OCI-LY7 (cell line): ENCODE measurements at regions not wholly inside any gene's neighbourhood (a gene's known extent, or its start where the extent isn't known, plus 50 kb on each side); places are given as distances from the start of the nearest gene placed in this dataset.

Experiments used
- BruUV-seq: library from RNA; stranded (reverse); fragments of 400-500 nt; replicated peaks from 2 replicates; lab custom pipeline; 2021; lab: Mats Ljungman, UMichigan
- CTCF ChIA-PET: fragments of 300-600 bp; sonication (Branson Sonifier 250); formaldehyde crosslinking; loops from one replicate; lab custom pipeline; 2022; ENCODE audit warnings: antibody characterized with exemption; ENCODE audit not compliant: unreplicated experiment; lab: Charles Lee
- POLR2A ChIA-PET: fragments of 300-600 bp; sonication (Branson Sonifier 250); formaldehyde crosslinking; loops from one replicate; lab custom pipeline; 2022; ENCODE audit warnings: antibody characterized with exemption; lab: Charles Lee
- DNase-seq: peaks from one replicate; pipeline ENCODE4 v3.0.0-alpha.2; 2015; ENCODE audit warnings: low spot score
- H2AFZ ChIP-seq: fragments of 200-600 bp; sonication (generic), shearing (Covaris generic); 2 replicates; pipeline ENCODE4 v1.6.1; 2014; ENCODE audit warnings: mild to moderate bottlenecking, antibody characterized with exemption, low read length, moderate library complexity
- H3K27ac ChIP-seq: fragments of 200-600 bp; sonication (generic); 2 replicates; pipeline ENCODE4 v1.5.1; 2014; ENCODE audit warnings: mixed run types, low read depth, mild to moderate bottlenecking, moderate library complexity, low read length, inconsistent platforms; ENCODE audit not compliant: poor library complexity, severe bottlenecking
- H3K36me3 ChIP-seq: fragments of 200-600 bp; sonication (generic); 2 replicates; pipeline ENCODE4 v1.6.1; 2014; ENCODE audit warnings: mild to moderate bottlenecking, antibody characterized with exemption, low read length, moderate library complexity, mixed read lengths; ENCODE audit not compliant: insufficient read depth
- H3K4me1 ChIP-seq: fragments of 200-600 bp; sonication (generic); 2 replicates; pipeline ENCODE4 v1.5.1; 2014; ENCODE audit warnings: mild to moderate bottlenecking, low read length; ENCODE audit not compliant: insufficient read depth, poor library complexity, severe bottlenecking
- H3K4me2 ChIP-seq: fragments of 200-600 bp; sonication (generic); 2 replicates; pipeline ENCODE4 v1.6.1; 2014; ENCODE audit warnings: mild to moderate bottlenecking, low read length
- H3K4me3 ChIP-seq: fragments of 200-600 bp; sonication (generic); 2 replicates; pipeline ENCODE4 v1.5.1; 2014; ENCODE audit warnings: mild to moderate bottlenecking, low read depth, low read length; ENCODE audit not compliant: poor library complexity, severe bottlenecking
- H3K79me2 ChIP-seq: fragments of 200-600 bp; sonication (generic); 2 replicates; pipeline ENCODE4 v1.6.1; 2016; ENCODE audit warnings: low read depth, mild to moderate bottlenecking, low read length, moderate library complexity, mixed read lengths; ENCODE audit not compliant: insufficient read depth
- H3K9me2 ChIP-seq: fragments of 200-600 bp; sonication (generic); 2 replicates; pipeline ENCODE4 v1.6.1; 2016; ENCODE audit warnings: mild to moderate bottlenecking, low read length, mixed read lengths; ENCODE audit not compliant: insufficient read depth
- H3K9me3 ChIP-seq: fragments of 200-600 bp; sonication (generic); 2 replicates; pipeline ENCODE4 v1.6.1; 2014; ENCODE audit warnings: mild to moderate bottlenecking, mixed run types, low read length, mixed read lengths
- H4K20me1 ChIP-seq: fragments of 200-600 bp; sonication (generic); 2 replicates; pipeline ENCODE4 v1.6.1; 2014; ENCODE audit warnings: mild to moderate bottlenecking, antibody characterized with exemption, low read length, moderate library complexity, mixed read lengths; ENCODE audit not compliant: insufficient read depth
- CTCF ChIP-seq: fragments of 200-600 bp; sonication (generic); conservative IDR thresholded peaks from 2 replicates; pipeline ENCODE4 v1.5.1; 2014; ENCODE audit warnings: mild to moderate bottlenecking, antibody characterized with exemption, low read length, moderate library complexity, mixed read lengths
- EZH2phosphoT487 ChIP-seq: fragments of 200-600 bp; sonication (generic); IDR thresholded peaks from 2 replicates; pipeline ENCODE4 v1.6.1; 2018; ENCODE audit warnings: low read depth, borderline replicate concordance, mild to moderate bottlenecking, mixed run types, antibody characterized with exemption, low read length, moderate library complexity, mixed read lengths
- intact Hi-C: fragments of 100-400 bp; cut with micrococcal nuclease; formaldehyde crosslinking; loops from one replicate; pipeline ENCODE4 v1.10.0; 2022; ENCODE audit not compliant: unreplicated experiment

DNA sequence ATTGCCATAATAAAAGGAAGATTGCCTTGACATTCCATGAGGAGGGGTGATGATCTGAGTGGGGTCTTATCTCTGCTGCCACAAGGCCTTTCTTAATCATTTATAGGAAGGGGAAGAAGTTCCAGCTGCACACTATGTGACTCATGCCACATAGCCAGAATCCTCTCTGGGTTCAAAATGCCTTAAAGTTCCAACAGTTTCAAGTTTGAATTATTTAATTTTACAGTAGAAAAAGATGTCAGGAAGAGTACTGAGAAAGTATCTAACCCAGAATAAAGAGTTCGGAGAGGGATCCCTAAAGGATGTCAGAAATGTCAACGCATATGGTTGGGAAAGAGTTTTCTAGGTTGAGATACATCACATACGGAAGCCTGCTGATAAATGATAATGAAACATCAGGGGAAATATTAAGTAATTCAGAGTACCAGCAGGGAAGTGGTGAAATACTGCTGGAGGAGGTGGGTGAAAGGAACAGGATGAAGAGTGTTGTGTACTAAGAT, 999.9 kb downstream of the TSN start:
- Histone ChIP-seq H3K9me2 (no peaks in the 10 kb centered on the region), H3K4me3 (no peak overlapping the region), H3K9me3 (no peaks in the 10 kb centered on the region), H3K4me1 (no peaks in the 10 kb centered on the region), H3K36me3 (no peaks in the 10 kb centered on the region), H3K27ac (no peak overlapping the region), H2AFZ (no peak overlapping the region), H4K20me1 (no peaks in the 10 kb centered on the region), H3K4me2 (no peak overlapping the region), H3K79me2 (no peaks in the 10 kb centered on the region)
- intact Hi-C loops, result no loop called here
- BruUV-seq, result no TSS peak
- DNase-seq, result no peak
- TF ChIP-seq EZH2phosphoT487 (no peak), CTCF (no peak)
- POLR2A ChIA-PET, result no interaction called here
- CTCF ChIA-PET, result no interaction called here

DNA sequence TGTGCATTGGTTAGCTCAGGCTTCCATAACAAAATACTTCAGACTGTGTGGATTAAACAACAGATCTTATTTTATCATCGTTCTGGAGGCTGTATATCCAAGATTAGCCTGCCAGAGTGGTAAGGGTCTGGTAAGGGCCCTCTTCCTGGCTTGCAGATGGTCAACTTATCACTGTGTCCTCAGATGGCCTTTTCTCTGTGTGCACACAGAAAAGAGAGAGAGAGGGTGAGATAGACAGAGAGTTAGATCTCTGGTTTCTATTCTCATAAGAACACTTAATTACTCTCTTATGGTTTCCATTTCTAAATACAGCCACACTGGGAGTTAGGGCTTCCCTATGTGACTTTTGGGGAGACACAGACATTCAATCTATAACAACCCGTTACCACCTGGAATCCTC, 1003.5 kb downstream of the TSN start:
- CTCF ChIA-PET, result no interaction called here

More for the DNA sequence above, 1003.5 kb downstream of the TSN start:
- Histone ChIP-seq H3K27ac (no peak overlapping the region), H3K9me3 (no peaks in the 10 kb centered on the region), H3K79me2 (no peaks in the 10 kb centered on the region), H3K36me3 (no peaks in the 10 kb centered on the region), H3K4me3 (no peak overlapping the region), H3K9me2 (no peaks in the 10 kb centered on the region), H3K4me1 (no peaks in the 10 kb centered on the region), H4K20me1 (no peaks in the 10 kb centered on the region), H2AFZ (no peak overlapping the region), H3K4me2 (no peak overlapping the region)
- BruUV-seq, result no TSS peak
- intact Hi-C loops, result no loop called here
- no peak for DNase-seq
- TF ChIP-seq EZH2phosphoT487 (no peak), CTCF (no peak)
- POLR2A ChIA-PET, result interaction anchor here (0.7 kb wide), 1 partner anchor 10 kb away, joined by 3 read pairs; no protein-coding TSS in a partner anchor
